NCI-H1694 treated with DMSO at 0.1 percent for 48 hours (cell line): ENCODE measurements at regions not wholly inside any gene's neighbourhood (a gene's known extent, or its start where the extent isn't known, plus 50 kb on each side); places are given as distances from the start of the nearest gene placed in this dataset.

Experiments
- DNase-seq: peaks from one replicate; lab custom pipeline; 2025; lab: John Stamatoyannopoulos, UW

DNA sequence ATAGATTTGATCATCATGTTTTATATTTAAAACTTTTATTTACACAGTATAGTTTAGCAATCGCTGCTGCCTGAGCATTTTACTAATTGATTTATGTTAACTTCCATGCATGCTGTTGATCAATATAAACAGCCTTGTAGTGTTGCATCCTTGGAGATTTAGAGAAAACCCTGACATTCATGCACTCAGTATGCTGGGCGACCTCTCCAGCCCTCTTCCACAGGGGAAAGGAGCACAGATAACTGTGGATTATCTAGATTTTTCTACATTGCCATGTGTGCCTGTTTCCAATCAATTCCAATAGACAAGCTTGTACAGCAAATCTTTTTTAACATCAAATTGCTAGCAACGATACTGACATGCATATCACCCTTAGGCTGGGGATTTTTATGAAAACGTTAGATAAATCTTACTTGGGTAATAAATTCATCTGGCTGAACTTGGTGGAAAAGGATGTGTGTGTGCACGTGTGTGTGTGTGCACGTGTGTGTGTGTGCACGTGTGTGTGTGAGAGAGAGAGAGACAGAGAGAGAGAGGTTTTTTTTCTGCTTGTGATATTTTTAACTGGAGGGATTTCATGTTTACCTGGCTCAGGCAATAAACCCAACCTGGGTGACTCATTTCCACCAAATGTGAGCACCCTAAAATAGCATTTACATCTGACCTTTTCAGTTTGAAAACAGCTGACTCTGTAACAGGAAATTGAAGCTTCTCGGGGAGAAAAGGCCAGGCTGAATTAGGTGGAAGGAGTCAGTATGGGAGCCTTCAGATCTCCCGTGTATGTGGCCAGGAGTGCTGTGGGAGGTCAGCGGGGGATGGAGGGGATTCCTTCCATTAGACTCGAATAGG, 339.8 kb downstream of the PRDM2 start:
- DNase-seq = no peak

- no peak for DNase-seq
These were observed 350.0 kb downstream of the PRDM2 start for GRCh38 chr1:14049965-14050364.

DNA sequence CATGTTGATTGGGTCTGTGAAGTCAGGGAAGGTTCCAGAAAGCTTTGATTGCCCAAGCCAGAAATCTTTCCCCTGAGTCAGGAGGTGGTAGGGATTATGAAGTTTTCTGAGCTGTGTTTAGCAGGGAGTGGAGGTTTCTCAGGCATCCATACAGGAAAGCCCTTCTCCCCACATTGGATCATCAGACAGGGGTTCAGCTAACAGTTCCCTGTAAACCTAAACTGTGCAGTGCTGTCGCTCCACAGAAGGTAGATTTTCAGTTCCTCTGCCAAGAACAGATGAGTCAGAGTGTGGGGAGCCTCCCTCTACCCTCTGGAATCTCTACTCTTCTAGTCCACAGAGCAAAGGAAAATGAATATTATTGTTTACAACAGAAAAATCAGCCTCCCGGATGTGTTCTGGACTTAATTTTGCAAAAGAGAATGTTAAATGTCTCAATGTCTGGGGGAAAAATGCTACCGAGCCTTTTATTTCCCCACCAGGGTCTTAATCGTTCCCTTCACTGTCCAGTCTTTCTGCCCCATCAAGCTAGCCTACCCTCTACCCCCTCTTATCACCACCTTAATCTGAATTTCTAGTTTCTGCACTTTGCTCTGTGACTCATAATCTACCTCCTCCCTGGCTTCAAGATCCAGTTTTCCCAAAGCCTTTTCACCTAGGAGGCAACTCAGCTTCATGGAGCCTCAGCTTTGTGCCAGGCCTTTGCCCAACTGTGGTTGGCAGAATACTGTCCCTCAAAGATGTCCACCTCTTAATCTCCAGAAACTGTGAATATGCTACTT, 355.6 kb downstream of the PRDM2 start:
- no peak for DNase-seq

DNA sequence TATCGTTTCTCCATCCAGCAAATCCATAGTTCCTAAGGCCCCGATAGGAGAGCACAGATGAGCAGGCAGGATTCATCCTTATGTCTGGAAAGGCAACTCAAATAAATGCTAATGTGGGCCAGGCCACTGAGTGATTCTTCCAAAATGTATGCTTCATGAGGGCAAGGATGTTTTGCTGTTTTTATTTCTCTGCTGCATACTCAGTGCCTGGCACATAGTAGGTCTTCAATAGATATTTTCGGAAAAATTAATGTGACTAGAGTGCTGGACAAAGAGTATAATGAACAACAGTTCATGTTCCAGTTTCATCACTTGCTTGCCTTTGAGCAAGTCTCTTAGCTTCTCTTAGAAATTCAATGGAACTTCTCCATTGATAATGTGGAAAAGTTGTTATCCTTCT, 357.7 kb downstream of the PRDM2 start:
- DNase-seq = no peak

DNA sequence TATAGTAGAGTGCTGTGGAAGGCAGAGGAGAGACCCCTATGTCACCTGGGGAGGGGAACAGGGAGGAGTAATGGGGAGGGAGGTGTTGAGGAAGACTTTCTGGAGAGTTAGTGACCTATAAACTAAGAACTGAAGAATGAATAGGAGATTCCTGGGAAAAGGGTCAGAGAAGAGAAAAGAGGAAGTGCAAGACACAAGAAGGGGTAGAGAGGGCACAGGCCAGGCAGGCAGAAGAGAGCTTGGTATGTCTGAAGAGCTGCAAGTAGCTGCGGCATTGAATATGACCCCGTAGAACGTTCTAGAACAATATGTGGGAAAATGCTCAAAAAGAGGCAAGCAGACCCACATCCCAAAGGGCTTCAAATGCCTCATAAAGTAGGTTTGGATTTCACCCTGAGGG, 361.2 kb downstream of the PRDM2 start:
- DNase-seq = no peak

DNA sequence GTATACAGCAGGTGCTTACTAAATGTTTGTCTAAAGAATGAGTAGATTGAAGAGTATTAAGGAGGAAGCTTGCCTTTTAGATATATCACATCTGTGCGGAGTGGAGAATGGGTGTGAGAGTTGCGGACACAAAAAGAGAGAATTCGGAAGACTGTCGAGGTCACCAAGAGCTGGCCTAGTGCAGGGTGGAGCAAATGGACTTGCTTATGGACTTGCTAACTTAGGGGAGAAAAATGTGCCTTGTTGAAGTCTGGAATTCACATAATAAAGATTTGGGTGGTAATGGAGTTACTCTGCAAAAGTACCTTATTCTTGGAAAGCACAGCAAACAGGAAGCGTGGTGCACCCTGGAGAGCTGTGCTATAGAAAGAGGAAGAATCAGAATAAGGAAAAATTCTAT, 361.7 kb downstream of the PRDM2 start:
- DNase-seq = no peak

DNA sequence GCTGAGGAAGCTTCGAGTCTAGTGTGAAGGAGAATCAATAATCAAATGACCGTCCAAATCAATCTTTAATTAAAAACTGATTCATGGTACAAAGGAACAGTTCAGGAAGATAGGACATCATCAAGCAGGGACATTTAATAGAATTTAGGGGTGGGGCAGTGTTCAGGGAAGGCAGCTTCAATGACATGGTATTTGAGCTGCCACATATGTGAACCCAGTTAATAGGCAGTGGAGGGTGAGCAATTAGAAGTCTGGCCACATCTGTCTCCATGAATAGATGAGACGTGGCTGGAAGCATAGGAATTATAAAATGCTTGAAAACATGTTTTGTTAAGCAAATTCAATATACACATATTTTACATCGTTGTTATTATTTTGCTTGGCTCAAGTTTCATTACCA, 362.7 kb downstream of the PRDM2 start:
- no peak for DNase-seq

DNA sequence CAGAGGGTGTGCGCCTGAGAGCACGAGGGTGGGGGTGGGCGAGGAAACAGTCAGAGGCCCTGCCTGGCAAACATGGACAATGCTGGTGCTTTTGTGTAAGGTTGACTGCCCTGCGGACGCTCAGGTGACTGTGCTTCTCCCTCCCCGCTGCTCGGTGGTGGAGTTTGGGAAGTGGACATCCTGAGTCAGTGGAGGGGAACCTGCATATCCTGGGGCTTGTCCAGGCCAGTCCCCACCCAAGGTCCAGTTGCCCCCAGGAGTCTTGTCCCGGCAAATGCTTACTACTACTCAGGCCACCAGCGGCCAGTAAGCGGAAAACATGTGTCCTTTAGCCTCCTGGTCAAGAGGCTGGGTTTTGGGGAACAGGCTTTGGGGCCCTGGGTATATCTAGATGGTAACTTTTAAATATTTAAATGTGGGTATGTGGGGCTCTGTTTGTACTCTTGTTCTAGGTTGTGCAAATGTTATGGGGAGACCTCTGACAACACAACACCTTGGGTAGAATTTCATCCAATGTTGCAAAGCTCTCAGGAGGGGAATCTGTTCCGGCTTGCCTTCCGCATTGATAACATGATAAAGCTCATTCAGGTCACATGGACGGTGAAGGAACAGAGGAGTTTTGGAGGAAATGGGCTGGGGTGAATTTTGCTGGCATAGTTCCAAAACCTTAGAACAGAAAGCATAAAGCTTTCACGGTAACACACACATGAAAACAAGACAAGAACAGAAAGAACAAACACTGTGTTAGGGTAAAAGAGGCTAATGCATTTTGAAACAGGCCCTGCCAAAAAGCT, 364.9 kb downstream of the PRDM2 start:
- DNase-seq = no peak

DNA sequence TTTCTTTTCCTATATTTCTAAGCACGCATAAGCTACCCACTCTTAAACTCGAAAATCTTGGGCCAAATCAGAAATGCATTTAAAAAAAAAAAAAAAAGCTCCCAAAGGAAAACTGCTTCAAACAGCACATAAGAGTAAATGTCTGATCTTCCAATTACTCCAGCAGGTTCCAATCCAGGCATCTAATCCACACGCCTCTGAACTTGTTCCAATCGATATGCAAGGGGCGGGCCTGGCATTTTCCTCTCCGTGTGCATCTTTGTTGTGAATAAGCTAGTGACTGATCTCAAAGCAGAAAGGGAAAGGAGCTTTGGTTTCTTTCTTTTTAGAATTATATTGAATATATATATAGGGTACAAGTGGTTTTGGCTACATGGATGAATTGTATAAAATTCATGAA, 365.5 kb downstream of the PRDM2 start:
- DNase-seq = no peak

- DNase-seq = no peak
These were observed 367.0 kb downstream of the PRDM2 start for GRCh38 chr1:14067036-14067435.

- DNase-seq = no peak
These were observed 367.7 kb downstream of the PRDM2 start for GRCh38 chr1:14067711-14068110.

DNA sequence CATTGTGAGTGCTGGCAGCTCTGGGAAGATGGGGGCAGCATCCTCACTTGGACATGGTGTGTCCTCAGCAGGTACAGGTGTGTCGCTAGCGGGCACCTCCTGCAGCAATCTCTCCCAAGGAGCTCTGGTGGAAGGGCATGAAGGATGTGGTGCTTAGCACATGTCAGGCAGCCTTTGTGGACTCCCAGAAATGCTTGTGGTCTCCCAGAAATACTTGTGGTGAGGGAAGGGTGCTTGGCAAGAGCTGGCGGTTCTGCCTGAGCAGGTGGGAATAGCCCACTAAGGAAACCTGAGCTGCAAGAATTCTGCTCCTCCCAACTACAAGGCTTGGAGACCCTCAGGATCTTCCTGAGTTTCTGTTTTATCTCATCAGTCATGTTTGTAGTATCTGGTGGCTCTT, 371.6 kb downstream of the PRDM2 start:
- no peak for DNase-seq

GRCh38 chr1:14080653-14081052, 380.7 kb downstream of the PRDM2 start:
- no peak for DNase-seq

DNA sequence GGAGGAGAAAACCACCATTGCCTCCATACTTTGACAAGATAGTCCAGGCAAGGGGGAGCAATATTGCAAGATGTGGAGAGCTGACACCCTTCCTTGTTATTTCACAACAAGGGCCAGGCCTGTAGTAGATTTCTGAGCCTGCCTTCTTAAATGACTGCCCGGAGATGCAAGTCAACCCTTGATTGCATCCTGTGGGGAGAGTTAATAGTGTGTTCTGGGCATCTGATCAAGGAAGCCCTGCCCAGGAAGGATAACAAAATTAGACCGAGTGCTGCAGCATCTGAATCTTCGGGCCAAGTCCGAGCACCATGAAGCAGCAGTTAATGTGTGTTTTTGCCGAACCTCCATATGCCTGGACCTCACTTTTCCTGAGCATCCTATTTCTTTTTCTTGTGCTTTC, 382.3 kb downstream of the PRDM2 start:
- no peak for DNase-seq

DNA sequence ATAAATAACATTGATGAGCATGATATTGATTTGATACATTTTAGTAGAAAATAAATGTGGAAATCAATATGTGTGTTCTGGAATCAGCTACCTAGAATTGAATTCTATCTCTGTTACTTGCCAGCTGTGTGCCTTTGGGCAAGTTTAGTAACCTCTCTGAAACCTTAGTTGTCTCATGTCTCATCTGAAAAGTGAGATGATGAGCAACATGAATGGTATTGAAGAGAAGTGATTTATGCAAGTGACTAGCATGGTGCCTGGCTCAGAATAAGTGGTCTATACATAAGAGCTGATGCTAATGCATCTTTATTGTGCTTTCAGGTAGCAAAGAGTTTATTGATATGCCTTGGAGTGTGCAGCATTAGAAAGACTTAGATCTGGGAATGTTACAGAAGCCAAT, 383.3 kb downstream of the PRDM2 start:
- DNase-seq = no peak

DNA sequence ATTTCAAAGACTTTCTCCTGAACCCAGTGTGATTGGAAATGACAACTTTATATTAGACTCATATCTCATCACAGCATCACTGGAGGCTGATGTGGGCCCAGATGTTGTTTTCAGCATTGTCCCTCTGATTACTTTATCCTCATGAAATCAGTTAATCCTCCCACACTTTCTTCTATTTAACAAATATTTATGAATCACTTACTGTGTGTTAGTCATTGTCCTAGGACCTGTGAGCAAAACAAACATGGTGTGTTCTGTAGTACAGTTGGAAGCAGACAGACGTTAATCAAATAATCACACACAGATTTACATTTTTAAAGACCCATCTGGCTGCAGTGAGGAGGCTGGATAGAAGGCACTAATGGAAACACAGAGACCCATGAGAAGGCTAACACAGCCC, 383.7 kb downstream of the PRDM2 start:
- DNase-seq = no peak

DNA sequence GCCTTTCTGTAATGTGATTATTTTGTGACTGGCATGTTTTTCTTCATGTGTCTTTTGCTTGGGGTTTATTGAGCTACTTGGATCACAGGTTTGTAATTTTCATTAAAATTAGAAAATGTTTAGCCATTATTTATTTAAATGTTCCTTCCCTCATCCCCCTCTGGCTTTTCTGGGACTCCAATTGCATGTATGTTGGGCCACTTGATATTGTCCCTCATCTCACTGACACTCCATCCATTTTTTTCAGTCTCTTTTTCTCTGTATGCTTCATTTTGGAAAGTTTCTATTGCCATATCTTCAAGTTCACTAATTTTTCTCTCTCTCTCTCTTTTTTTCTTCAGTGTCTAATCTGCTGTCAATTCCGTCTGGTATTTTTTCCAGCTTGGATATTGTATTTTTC, 390.1 kb downstream of the PRDM2 start:
- DNase-seq = no peak

DNA sequence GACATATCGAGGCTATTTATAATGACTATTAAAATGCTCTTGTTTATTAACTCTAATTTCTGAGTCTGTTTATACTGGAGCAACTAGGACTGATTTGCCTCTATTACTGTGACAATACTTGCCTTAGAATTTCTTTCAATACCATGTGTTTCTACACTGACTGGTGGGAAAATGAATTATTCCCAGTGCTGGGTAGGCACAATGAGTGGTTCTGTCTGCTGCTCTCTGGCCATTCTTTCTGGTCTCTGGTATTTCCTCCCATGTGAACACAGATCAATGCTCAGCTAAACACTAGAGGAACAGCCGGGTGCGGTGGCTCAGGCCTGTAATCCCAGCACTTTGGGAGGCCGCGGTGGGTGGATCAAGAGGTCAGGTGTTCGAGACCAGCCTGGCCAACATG, 390.5 kb downstream of the PRDM2 start:
- no peak for DNase-seq

DNA sequence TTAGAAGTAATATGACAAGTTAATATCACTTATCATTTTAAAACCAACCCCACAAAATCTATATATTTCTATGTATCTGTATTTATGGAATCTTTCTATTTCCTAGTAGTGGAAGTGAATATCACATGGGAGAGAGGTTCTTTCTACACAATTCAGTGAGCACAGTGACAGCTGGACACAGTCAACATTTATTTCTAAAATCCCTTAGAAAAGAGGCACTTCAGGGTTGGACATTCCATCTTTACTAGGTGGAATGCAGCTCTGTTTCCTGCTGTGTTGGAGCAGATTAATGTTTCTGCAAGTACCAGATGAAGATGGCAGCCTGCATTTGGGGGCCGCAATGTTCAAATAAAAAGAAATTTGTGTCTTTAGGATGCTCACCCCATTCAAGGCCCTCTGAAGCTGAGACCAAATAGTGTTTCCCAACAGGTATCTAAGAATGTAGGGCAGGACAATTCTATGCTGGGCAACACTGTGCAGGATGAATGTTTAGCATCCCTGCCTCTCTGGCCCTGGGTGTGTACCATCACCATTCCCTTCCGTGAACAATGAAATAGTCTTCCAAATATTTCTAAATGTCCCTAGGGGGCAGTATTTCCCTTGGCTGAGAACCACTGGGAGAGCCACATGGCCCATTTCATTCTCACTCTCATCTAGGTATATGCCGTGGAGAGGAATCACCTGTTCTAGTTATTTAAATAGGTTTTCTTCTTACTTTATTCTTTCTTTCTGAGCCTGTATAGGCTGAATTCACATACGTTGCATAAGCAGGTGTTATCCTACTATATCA, 394.8 kb downstream of the PRDM2 start:
- peak; percentile 14 for DNase-seq

DNA sequence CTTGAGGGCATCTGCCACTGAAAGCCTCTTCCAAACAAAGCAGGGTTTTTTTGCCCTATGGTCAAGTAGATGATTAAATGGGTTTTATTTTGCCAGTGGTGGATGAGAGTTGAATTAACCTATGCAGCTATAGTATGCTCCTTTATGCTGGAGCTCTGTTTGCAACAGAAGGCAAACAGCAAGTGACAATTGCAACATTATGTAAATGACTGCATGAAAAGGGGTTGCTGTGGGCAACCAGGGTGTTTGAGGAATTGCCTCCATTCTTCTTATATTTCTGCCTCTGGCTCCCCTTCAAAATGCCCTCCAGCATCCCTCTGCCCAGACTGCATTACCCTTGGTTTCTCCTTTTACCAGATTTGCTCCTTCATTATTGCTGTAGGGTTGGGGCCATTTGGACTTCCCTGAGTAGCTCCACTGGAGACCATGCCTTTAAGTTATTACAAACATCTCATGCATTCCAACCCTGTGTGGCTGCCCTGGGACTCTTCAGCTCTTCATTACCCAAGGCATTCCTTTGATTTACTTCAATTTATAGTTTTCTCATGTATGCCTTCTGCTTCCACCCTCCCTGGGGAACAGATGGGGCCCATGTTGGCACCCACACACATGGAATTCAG, 398.4 kb downstream of the PRDM2 start:
- DNase-seq = no peak

DNA sequence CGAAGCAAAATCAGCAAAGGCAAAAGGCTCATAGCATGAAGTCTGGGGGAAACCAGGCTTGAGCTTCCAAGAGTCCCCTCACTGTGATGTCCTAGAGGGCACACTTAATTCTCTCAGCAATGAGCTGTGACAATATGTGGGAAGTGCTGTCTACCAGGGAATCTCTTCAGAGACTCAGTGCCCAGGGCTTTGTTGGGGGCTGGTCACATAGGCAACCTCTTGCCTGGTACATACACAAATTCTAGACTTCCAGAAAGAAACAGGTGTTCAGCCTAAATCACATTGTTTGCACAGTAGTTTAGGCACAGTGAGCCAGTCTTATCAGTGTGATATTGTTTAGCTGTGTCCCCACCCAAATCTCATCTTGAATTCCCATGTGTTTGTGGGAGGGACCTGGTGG, 400.5 kb downstream of the PRDM2 start:
- DNase-seq = no peak
